Mesenchymal stem cell (in vitro differentiated cells and primary cell): ENCODE measurements at regions not wholly inside any gene's neighbourhood (a gene's known extent, or its start where the extent isn't known, plus 50 kb on each side); places are given as distances from the start of the nearest gene placed in this dataset.
A peak's percentile ranks its signal among the peaks of the same experiment; 100 is the strongest.

ENCODE experiments used
- DNase-seq: peaks from one replicate; pipeline ENCODE4 v3.0.0-alpha.2; 2013
- H2AFZ ChIP-seq: one replicate; pipeline ENCODE4 v1.6.1; 2013; ENCODE audit warnings: low read depth, mild to moderate bottlenecking, control low read depth, inconsistent platforms, low read length, moderate library complexity
- H2AK5ac ChIP-seq: 2 replicates; pipeline ENCODE4 v1.6.1; 2013; ENCODE audit warnings: low read length, moderate library complexity, mild to moderate bottlenecking, inconsistent platforms; ENCODE audit not compliant: severe bottlenecking
- H2BK120ac ChIP-seq: one replicate; pipeline ENCODE4 v1.6.1; 2013; ENCODE audit warnings: low read depth, mild to moderate bottlenecking, inconsistent platforms, low read length, moderate library complexity
- H2BK12ac ChIP-seq, 2 experiments: one replicate each; pipeline ENCODE4 v1.6.1; 2013; ENCODE audit warnings: inconsistent platforms in 2 of 2, low read length in 2 of 2, mild to moderate bottlenecking in 2 of 2, moderate library complexity in 2 of 2, control low read depth in 1 of 2
- H2BK15ac ChIP-seq: one replicate; pipeline ENCODE4 v1.6.1; 2013; ENCODE audit warnings: mild to moderate bottlenecking, low read depth, inconsistent platforms; ENCODE audit not compliant: poor library complexity, severe bottlenecking
- H2BK5ac ChIP-seq: 2 replicates; pipeline ENCODE4 v1.6.1; 2013; ENCODE audit warnings: low read depth, mild to moderate bottlenecking, low read length, control low read depth, inconsistent platforms; ENCODE audit not compliant: poor library complexity, severe bottlenecking
- H3K14ac ChIP-seq, 2 experiments: one replicate each; pipeline ENCODE4 v1.6.1; 2013; ENCODE audit warnings: inconsistent platforms in 2 of 2, low read length in 2 of 2, control low read depth in 1 of 2, mild to moderate bottlenecking in 1 of 2, moderate library complexity in 1 of 2
- H3K18ac ChIP-seq, 2 experiments: one replicate each; pipeline ENCODE4 v1.6.1; 2013; ENCODE audit warnings: inconsistent platforms in 2 of 2, low read length in 2 of 2, control low read depth in 1 of 2, low read depth in 1 of 2, mild to moderate bottlenecking in 1 of 2
- H3K23ac ChIP-seq, 2 experiments: one replicate each; pipeline ENCODE4 v1.6.1; 2013; ENCODE audit warnings: inconsistent platforms in 2 of 2, low read length in 2 of 2, mild to moderate bottlenecking in 2 of 2, moderate library complexity in 2 of 2, control low read depth in 1 of 2
- H3K27ac ChIP-seq: 2 replicates; pipeline ENCODE4 v1.5.1; 2013; ENCODE audit warnings: mild to moderate bottlenecking, moderate library complexity, low read length, control low read depth, inconsistent platforms; ENCODE audit not compliant: poor library complexity, severe bottlenecking
- H3K27me3 ChIP-seq, 2 experiments: 2 replicates each; pipeline versions ENCODE4 v1.6.1 to v1.7.0; 2013; ENCODE audit warnings: low read length in 2 of 2, mild to moderate bottlenecking in 2 of 2, moderate library complexity in 2 of 2, control low read depth in 1 of 2, inconsistent platforms in 1 of 2; ENCODE audit not compliant: control insufficient read depth in 1 of 2, insufficient read depth in 1 of 2
- H3K36me3 ChIP-seq, 2 experiments: 2 replicates each; pipeline versions ENCODE4 v1.6.1 to v1.7.0; 2013; ENCODE audit warnings: low read length in 2 of 2, control low read depth in 1 of 2, inconsistent platforms in 1 of 2, low read depth in 1 of 2, mild to moderate bottlenecking in 1 of 2; ENCODE audit not compliant: insufficient read depth in 2 of 2, control insufficient read depth in 1 of 2
- H3K4ac ChIP-seq, 2 experiments: one replicate each; pipeline ENCODE4 v1.6.1; 2013; ENCODE audit warnings: inconsistent platforms in 2 of 2, low read length in 2 of 2, mild to moderate bottlenecking in 2 of 2, moderate library complexity in 2 of 2, control low read depth in 1 of 2, low read depth in 1 of 2
- H3K4me1 ChIP-seq: 2 replicates; pipeline ENCODE4 v1.6.1; 2013; ENCODE audit warnings: low read depth, low read length, control low read depth; ENCODE audit not compliant: control insufficient read depth, insufficient read depth
- H3K4me2 ChIP-seq: 2 replicates; pipeline ENCODE4 v1.6.1; 2013; ENCODE audit warnings: low read length, mild to moderate bottlenecking, inconsistent platforms; ENCODE audit not compliant: poor library complexity, severe bottlenecking
- H3K4me3 ChIP-seq, 2 experiments: 2 replicates each; pipeline versions ENCODE4 v1.5.1 to v1.7.0; 2013; ENCODE audit warnings: low read length in 2 of 2, mild to moderate bottlenecking in 2 of 2, control low read depth in 1 of 2, low read depth in 1 of 2; ENCODE audit not compliant: insufficient read depth in 1 of 2
- H3K79me1 ChIP-seq: replicated peaks from 2 replicates; pipeline ENCODE4 v1.6.1; 2013; ENCODE audit warnings: mild to moderate bottlenecking, control low read depth, low read length, inconsistent platforms; ENCODE audit not compliant: poor library complexity, severe bottlenecking
- H3K9ac ChIP-seq: 2 replicates; pipeline ENCODE4 v1.7.0; 2013; ENCODE audit warnings: mild to moderate bottlenecking, low read length, moderate library complexity
- H3K9me3 ChIP-seq: 2 replicates; pipeline ENCODE4 v1.7.0; 2013; ENCODE audit warnings: mild to moderate bottlenecking, low read length; ENCODE audit not compliant: control insufficient read depth
- H4K8ac ChIP-seq: one replicate; pipeline ENCODE4 v1.6.1; 2013; ENCODE audit warnings: inconsistent platforms, mild to moderate bottlenecking, low read length, moderate library complexity
- H4K91ac ChIP-seq: one replicate; pipeline ENCODE4 v1.6.1; 2013; ENCODE audit warnings: mild to moderate bottlenecking, low read length, inconsistent platforms
- WGBS: methylation state at CpG from one replicate; pipeline ENCODE4 v1.1.7; 2013; ENCODE audit warnings: mixed read lengths; 5-methylcytosine and 5-hydroxymethylcytosine counted together

DNA sequence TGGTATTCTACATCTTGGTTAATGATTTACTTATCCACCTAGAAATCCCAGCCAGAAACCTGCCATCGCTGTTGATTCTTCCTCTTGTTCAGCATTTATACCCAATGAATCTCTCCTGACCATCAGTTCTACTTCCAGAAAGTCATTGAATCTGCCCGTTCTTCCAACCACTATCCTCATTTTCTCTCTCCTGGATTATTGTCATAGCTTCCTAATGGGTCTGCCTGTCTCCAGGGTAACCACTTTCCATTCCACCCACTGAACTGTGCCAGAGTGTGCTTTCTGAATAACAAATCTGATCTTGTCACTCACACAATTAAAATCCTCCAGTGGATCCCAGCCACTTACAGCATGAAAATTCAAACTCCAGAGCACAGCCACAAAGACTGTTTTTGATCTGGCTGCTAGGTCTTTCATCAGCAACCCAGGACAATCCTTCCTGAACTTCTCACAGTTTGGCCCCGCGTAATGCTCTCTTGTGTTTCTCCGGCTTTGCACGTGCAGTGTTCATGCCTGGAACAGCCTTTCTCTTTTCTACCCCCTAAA, 330.6 kb downstream of the SPRY2 start:
- WGBS = 94% methylated on average over 6 of the region's 6 CpGs
- Histone ChIP-seq H2BK120ac (no peak overlapping the region), H3K18ac (no peak overlapping the region)

DNA sequence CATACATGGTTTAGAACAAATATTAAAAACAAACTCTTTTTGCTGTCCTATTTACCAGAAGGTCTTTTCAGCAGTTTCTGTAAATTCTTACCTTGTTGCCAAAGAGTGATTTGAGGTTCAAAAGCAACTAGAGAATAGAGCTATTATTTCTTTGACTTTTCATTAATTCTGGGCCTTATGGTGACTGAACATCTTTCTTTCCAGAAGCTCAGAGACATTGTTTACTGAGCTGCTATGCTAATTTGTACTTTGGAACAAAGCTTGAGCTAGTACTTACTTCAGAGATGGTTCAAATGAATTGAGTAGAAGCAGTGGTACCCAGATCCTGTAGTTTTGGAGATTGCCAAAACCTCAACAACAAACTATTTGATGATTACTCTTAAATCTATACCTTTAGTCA, 331.2 kb downstream of the SPRY2 start:
- Histone ChIP-seq H4K91ac (no peak overlapping the region), H3K4ac (no peak overlapping the region), H3K4me2 (no peak overlapping the region), H3K4me3 (no peak overlapping the region), H3K27me3 (no peaks in the 10 kb centered on the region), H3K9me3 (no peaks in the 10 kb centered on the region), H4K8ac (no peak overlapping the region), H2AK5ac (no peak overlapping the region), H2BK12ac (no peak overlapping the region), H3K4me1 (peaks cover 6% of the 10 kb centered on the region), H2AFZ (no peak overlapping the region), H3K36me3 (no peaks in the 10 kb centered on the region), H3K79me1 (no peaks in the 10 kb centered on the region), H2BK15ac (no peak overlapping the region), H3K23ac (no peak overlapping the region), H3K27ac (no peak overlapping the region), H2BK120ac (no peak overlapping the region), H3K18ac (no peak overlapping the region), H3K9ac (no peak overlapping the region), H2BK5ac (no peak overlapping the region), H3K14ac (no peak overlapping the region)
- no peak for DNase-seq

More for the DNA sequence above, 330.6 kb downstream of the SPRY2 start:
- H2AFZ ChIP-seq = no peak overlapping the region
- no peak overlapping the region for H2BK15ac ChIP-seq
- H2BK5ac ChIP-seq = no peak overlapping the region
- no peak overlapping the region for H3K4me2 ChIP-seq
- H3K79me1 ChIP-seq = no peaks in the 10 kb centered on the region
- no peak overlapping the region for H3K9ac ChIP-seq
- peaks cover 6% of the 10 kb centered on the region for H3K4me1 ChIP-seq
- no peak overlapping the region for H4K8ac ChIP-seq
- no peaks in the 10 kb centered on the region for H3K27me3 ChIP-seq
- no peak overlapping the region for H2BK12ac ChIP-seq
- no peak overlapping the region for H3K4ac ChIP-seq
- H3K23ac ChIP-seq = no peak overlapping the region
- no peaks in the 10 kb centered on the region for H3K9me3 ChIP-seq
- H3K36me3 ChIP-seq = no peaks in the 10 kb centered on the region
- DNase-seq = no peak
- no peak overlapping the region for H2AK5ac ChIP-seq
- no peak overlapping the region for H4K91ac ChIP-seq
- H3K14ac ChIP-seq = no peak overlapping the region
- no peak overlapping the region for H3K4me3 ChIP-seq
- peak overlapping the region; percentile 25 for H3K27ac ChIP-seq

DNA sequence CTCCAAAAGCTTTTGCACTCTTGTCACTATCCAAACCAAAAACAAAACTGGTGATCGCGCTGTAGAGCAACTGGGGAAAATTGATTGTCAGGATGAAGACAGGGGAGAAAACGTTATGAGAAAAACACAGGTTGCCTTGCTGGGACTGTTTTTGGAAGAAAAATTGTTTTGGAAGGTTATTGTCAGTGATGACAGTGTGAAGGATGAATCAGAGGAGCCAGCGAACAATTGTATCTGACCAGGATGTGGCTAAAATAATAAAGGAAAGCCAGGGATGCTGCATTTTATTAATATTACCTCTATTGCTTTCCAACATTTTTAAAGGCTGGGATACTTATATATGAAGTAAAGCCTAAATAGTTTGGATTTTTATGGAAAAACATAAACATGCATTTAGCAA, 334.0 kb downstream of the SPRY2 start:
- no peak overlapping the region for H4K91ac ChIP-seq
- H2AK5ac ChIP-seq = no peak overlapping the region
- H2BK120ac ChIP-seq = no peak overlapping the region
- H2BK5ac ChIP-seq = no peak overlapping the region
- H2AFZ ChIP-seq = no peak overlapping the region
- H3K23ac ChIP-seq = no peak overlapping the region
- no peak overlapping the region for H3K4ac ChIP-seq
- WGBS = 76% methylated on average over 3 of the region's 4 CpGs
- no peak for DNase-seq
- H3K36me3 ChIP-seq = no peaks in the 10 kb centered on the region
- H3K4me2 ChIP-seq = no peak overlapping the region
- H3K79me1 ChIP-seq = no peaks in the 10 kb centered on the region
- peaks cover 4% of the 10 kb centered on the region for H3K4me1 ChIP-seq
- no peak overlapping the region for H3K18ac ChIP-seq
- H3K14ac ChIP-seq = no peak overlapping the region
- no peaks in the 10 kb centered on the region for H3K27me3 ChIP-seq
- H4K8ac ChIP-seq = no peak overlapping the region
- H3K27ac ChIP-seq = no peak overlapping the region
- no peak overlapping the region for H3K4me3 ChIP-seq
- H2BK12ac ChIP-seq = no peak overlapping the region
- no peak overlapping the region for H3K9ac ChIP-seq
- H2BK15ac ChIP-seq = no peak overlapping the region
- H3K9me3 ChIP-seq = no peaks in the 10 kb centered on the region

DNA sequence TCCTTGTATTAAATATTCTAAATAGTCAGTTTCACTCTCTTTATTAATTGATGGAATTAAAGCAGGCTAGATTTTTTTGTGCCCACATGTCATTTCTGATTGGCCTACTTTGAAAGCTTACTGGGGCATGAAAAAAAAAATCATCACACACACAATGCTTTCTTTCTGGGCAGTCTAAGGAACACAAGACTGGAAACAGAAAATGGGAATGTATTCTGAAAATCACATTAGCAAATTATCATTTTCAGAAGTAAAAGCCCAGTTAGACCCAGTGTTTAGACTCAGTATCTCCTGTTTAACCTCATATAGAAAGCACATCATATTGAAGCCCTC, 339.4 kb downstream of the SPRY2 start:
- H3K4me3 ChIP-seq = no peak overlapping the region
- no peak overlapping the region for H2AK5ac ChIP-seq
- no peak overlapping the region for H2BK120ac ChIP-seq
- H2BK5ac ChIP-seq = no peak overlapping the region
- no peaks in the 10 kb centered on the region for H3K36me3 ChIP-seq
- H2AFZ ChIP-seq = no peak overlapping the region
- H4K91ac ChIP-seq = no peak overlapping the region
- H3K23ac ChIP-seq = no peak overlapping the region
- no peak for DNase-seq
- H2BK12ac ChIP-seq = no peak overlapping the region
- no peak overlapping the region for H3K4ac ChIP-seq
- H3K27ac ChIP-seq = no peak overlapping the region
- H3K27me3 ChIP-seq = no peaks in the 10 kb centered on the region
- no peak overlapping the region for H4K8ac ChIP-seq
- H3K79me1 ChIP-seq = no peaks in the 10 kb centered on the region
- H3K4me1 ChIP-seq = no peaks in the 10 kb centered on the region
- no peaks in the 10 kb centered on the region for H3K9me3 ChIP-seq
- no peak overlapping the region for H2BK15ac ChIP-seq
- no peak overlapping the region for H3K9ac ChIP-seq
- H3K4me2 ChIP-seq = no peak overlapping the region
- no peak overlapping the region for H3K14ac ChIP-seq
- H3K18ac ChIP-seq = no peak overlapping the region
